Vagina (tissue), 2 donors: ENCODE measurements at regions not wholly inside any gene's neighbourhood (a gene's known extent, or its start where the extent isn't known, plus 50 kb on each side); places are given as distances from the start of the nearest gene placed in this dataset.

Experiments used
- DNase-seq, 2 donors: peaks; one replicate each; pipeline ENCODE4 v3.0.0-alpha.2; 2017; ENCODE audit errors: extremely low spot score in 2 of 2
- H3K27ac ChIP-seq: fragments of 200-600 bp; sonication (generic); one replicate; pipeline ENCODE4 v1.5.1; 2019
- H3K27me3 ChIP-seq: fragments of 200-600 bp; sonication (generic); one replicate; pipeline ENCODE4 v1.5.1; 2019
- H3K36me3 ChIP-seq, 2 donors: fragments of 200-600 bp; sonication (generic); one replicate each; pipeline ENCODE4 v1.5.1; 2017 to 2019
- H3K4me1 ChIP-seq: fragments of 200-600 bp; sonication (generic); one replicate; pipeline ENCODE4 v1.5.1; 2019
- H3K4me3 ChIP-seq, 2 donors: fragments of 200-600 bp; sonication (generic); 1 replicate in 1 of 2; 2 replicates in 1 of 2; pipeline ENCODE4 v1.5.1; 2016 to 2019
- H3K9me3 ChIP-seq: fragments of 200-600 bp; sonication (generic); one replicate; pipeline ENCODE4 v1.5.1; 2019
- POLR2A ChIP-seq, 2 donors: fragments of 450-650 bp; IDR thresholded peaks; one replicate each; pipeline ENCODE4 v1.6.1; 2017; ENCODE audit warnings: antibody characterized with exemption in 2 of 2, mild to moderate bottlenecking in 2 of 2, moderate library complexity in 2 of 2
- POLR2AphosphoS5 ChIP-seq, 2 donors: sonication (generic); formaldehyde crosslinking; IDR thresholded peaks; one replicate each; pipeline ENCODE4 v1.9.0; 2017; ENCODE audit warnings: antibody characterized with exemption in 2 of 2, mild to moderate bottlenecking in 2 of 2, low read depth in 1 of 2; ENCODE audit not compliant: insufficient read depth in 1 of 2
- intact Hi-C: fragments of 100-400 bp; cut with DNase I; formaldehyde crosslinking; loops from one replicate; pipeline ENCODE4 v1.15.1; 2023
- TF ChIP-seq, protein P1 (sequence below), 3 experiments: fragments of 450-650 bp in 2 of 3; fragments of 200-600 bp in 1 of 3; sonication (generic) in 1 of 3; IDR thresholded peaks; one replicate each; pipeline ENCODE4 v1.5.1; 2017 to 2019; ENCODE audit warnings: antibody characterized with exemption in 3 of 3, mild to moderate bottlenecking in 2 of 3, moderate library complexity in 2 of 3

DNA sequence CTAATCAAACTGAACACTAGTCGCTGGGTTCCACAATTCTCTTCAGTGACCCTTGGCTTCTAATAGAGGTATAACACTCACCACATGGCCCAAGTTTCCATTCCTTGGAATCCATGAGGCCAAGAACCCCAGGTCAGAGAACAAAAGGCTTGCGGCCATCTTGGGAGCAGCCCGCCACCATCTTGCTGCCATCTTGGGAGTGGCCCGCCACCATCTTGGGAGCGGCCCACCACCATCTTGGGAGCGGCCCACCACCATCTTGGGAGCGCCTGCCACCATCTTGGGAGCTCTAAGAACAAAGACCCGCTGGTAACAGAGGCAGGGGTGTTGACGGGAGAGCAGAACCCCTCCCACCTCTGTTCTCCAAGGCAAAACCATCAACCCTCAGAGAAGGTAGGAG lies 493.4 kb downstream of the MATN1 start:
- intact Hi-C loops, result no loop called here
- TF ChIP-seq POLR2AphosphoS5 (IDR thresholded peaks at IDR 0.05; ENCODE audit: insufficient read depth in 1 of 2, low read depth in 1 of 2) (no peak), POLR2A (IDR thresholded peaks at IDR 0.05) (no peak)
- TF ChIP-seq, protein P1, sequence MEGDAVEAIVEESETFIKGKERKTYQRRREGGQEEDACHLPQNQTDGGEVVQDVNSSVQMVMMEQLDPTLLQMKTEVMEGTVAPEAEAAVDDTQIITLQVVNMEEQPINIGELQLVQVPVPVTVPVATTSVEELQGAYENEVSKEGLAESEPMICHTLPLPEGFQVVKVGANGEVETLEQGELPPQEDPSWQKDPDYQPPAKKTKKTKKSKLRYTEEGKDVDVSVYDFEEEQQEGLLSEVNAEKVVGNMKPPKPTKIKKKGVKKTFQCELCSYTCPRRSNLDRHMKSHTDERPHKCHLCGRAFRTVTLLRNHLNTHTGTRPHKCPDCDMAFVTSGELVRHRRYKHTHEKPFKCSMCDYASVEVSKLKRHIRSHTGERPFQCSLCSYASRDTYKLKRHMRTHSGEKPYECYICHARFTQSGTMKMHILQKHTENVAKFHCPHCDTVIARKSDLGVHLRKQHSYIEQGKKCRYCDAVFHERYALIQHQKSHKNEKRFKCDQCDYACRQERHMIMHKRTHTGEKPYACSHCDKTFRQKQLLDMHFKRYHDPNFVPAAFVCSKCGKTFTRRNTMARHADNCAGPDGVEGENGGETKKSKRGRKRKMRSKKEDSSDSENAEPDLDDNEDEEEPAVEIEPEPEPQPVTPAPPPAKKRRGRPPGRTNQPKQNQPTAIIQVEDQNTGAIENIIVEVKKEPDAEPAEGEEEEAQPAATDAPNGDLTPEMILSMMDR (IDR thresholded peaks at IDR 0.05), result no peak

DNA sequence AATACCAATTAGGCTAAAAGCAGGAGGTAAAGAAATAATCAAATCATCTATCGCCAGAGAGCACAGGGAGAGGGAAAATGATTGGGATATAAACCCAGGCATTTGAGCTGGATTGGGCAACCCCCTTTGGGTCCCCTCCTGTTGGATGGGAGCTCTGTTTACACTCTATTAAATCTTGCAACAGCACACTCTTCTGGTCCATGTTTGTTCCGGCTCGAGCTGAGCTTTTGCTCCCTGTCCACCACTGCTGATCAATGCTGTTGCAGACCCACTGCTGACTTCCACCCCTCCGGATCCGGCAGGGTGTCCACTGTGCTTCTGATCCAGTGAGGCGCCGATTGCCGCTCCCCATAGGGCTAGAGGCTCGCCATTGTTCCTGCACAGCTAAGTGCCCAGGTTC lies 493.8 kb downstream of the MATN1 start:
- no peaks in the 10 kb centered on the region for H3K9me3 ChIP-seq
- H3K36me3 ChIP-seq, result no peaks in the 10 kb centered on the region
- no peak overlapping the region for H3K4me3 ChIP-seq
- no peak for DNase-seq
- no peaks in the 10 kb centered on the region for H3K4me1 ChIP-seq
- no peaks in the 10 kb centered on the region for H3K27me3 ChIP-seq
- H3K27ac ChIP-seq, result no peak overlapping the region
- intact Hi-C loops, result no loop called here
- TF ChIP-seq, protein P1 (IDR thresholded peaks at IDR 0.05), result no peak
- TF ChIP-seq POLR2AphosphoS5 (IDR thresholded peaks at IDR 0.05; ENCODE audit: insufficient read depth in 1 of 2, low read depth in 1 of 2) (no peak), POLR2A (IDR thresholded peaks at IDR 0.05) (no peak)

More for the DNA sequence above, 493.4 kb downstream of the MATN1 start:
- no peaks in the 10 kb centered on the region for H3K9me3 ChIP-seq
- no peaks in the 10 kb centered on the region for H3K36me3 ChIP-seq
- H3K4me3 ChIP-seq, result no peak overlapping the region
- no peak for DNase-seq
- H3K4me1 ChIP-seq, result no peaks in the 10 kb centered on the region
- no peaks in the 10 kb centered on the region for H3K27me3 ChIP-seq
- no peak overlapping the region for H3K27ac ChIP-seq

DNA sequence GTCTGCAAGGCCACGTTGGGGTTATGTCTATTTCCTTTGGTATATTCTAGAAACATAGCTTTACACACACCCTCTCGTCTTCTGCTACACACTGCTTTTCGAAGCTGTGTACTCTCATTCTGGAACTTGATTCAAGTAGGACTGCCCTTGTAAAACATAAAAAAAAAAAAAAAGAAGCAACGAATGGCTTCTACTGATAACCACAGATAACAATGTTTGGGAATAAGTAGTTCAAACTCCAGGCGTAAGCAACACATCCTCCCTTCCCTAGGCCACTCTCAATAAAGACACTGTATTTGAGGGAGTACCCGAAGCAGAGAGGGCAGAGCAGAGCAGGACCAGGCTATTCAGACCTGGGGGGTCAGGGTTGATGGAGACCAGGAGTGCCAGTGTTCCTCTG lies 496.7 kb downstream of the MATN1 start:
- Histone ChIP-seq H3K36me3 (no peaks in the 10 kb centered on the region), H3K27ac (no peak overlapping the region)
- intact Hi-C loops, result no loop called here

DNA sequence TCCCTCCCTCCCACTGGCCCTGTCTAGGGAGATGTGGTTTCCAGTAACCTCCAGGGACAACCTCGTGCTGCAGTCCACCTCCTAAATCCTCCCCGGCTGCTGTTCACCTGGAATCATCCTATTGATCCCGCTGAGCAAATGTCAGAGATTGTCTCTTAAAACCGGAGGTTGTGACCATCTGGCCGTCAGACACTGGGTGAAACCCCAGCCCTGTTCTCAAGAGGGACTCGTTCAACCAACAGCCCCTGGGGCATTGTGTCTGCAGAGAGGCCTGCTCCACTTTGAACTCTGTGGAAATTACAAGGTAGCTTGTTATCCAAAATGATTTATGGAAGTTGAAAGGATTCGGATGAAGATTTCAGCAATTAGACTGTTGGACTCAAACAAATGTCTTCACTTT lies 498.0 kb downstream of the MATN1 start:
- H3K27ac ChIP-seq, result no peak overlapping the region
- intact Hi-C loops, result no loop called here
- no peaks in the 10 kb centered on the region for H3K36me3 ChIP-seq
- no peak for TF ChIP-seq POLR2A (IDR thresholded peaks at IDR 0.05)
- TF ChIP-seq, protein P1 (IDR thresholded peaks at IDR 0.05), result no peak
- no peak for TF ChIP-seq POLR2AphosphoS5 (IDR thresholded peaks at IDR 0.05; ENCODE audit: insufficient read depth in 1 of 2, low read depth in 1 of 2)
- H3K27me3 ChIP-seq, result no peaks in the 10 kb centered on the region
- H3K4me3 ChIP-seq, result no peak overlapping the region
- H3K9me3 ChIP-seq, result no peaks in the 10 kb centered on the region
- no peaks in the 10 kb centered on the region for H3K4me1 ChIP-seq
- DNase-seq, result no peak

More for the DNA sequence above, 496.7 kb downstream of the MATN1 start:
- no peaks in the 10 kb centered on the region for H3K9me3 ChIP-seq
- no peaks in the 10 kb centered on the region for H3K27me3 ChIP-seq
- TF ChIP-seq POLR2A (IDR thresholded peaks at IDR 0.05), result no peak
- TF ChIP-seq POLR2AphosphoS5 (IDR thresholded peaks at IDR 0.05; ENCODE audit: insufficient read depth in 1 of 2, low read depth in 1 of 2), result no peak
- TF ChIP-seq, protein P1 (IDR thresholded peaks at IDR 0.05), result no peak
- H3K4me1 ChIP-seq, result no peaks in the 10 kb centered on the region
- no peak overlapping the region for H3K4me3 ChIP-seq
- DNase-seq, result no peak

DNA sequence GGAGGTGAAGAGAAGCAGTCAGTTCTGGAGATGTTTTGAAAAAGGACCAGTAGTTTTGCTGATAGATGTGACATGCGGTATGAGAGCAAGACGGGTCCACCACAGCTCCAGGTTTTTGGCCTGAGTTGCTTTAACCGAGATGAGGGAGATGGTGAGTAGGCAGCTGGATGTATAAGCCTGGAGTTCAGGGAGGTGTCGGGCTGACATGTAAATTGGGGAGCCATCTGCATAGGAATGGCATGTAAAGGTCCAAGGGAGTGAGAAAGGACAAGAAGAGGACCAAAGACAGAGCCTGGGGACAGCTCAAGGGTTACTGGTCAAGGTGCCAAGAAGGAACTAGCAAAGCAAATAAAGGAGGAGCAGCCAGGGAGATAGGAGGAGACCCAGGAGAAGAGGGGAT lies 503.7 kb downstream of the MATN1 start:
- no peak for TF ChIP-seq POLR2AphosphoS5 (IDR thresholded peaks at IDR 0.05; ENCODE audit: insufficient read depth in 1 of 2, low read depth in 1 of 2)
- TF ChIP-seq, protein P1 (IDR thresholded peaks at IDR 0.05), result no peak
- TF ChIP-seq POLR2A (IDR thresholded peaks at IDR 0.05), result no peak
- no peaks in the 10 kb centered on the region for H3K27me3 ChIP-seq
- no peaks in the 10 kb centered on the region for H3K4me1 ChIP-seq
- no peaks in the 10 kb centered on the region for H3K36me3 ChIP-seq
- no peak overlapping the region for H3K27ac ChIP-seq
- H3K4me3 ChIP-seq, result no peak overlapping the region
- DNase-seq, result no peak
- no peaks in the 10 kb centered on the region for H3K9me3 ChIP-seq
- intact Hi-C loops, result no loop called here
